ENCODE measurements at regions not wholly inside any gene's neighbourhood (a gene's known extent, or its start where the extent isn't known, plus 50 kb on each side); places are given as distances from the start of the nearest gene placed in this dataset.

DNA sequence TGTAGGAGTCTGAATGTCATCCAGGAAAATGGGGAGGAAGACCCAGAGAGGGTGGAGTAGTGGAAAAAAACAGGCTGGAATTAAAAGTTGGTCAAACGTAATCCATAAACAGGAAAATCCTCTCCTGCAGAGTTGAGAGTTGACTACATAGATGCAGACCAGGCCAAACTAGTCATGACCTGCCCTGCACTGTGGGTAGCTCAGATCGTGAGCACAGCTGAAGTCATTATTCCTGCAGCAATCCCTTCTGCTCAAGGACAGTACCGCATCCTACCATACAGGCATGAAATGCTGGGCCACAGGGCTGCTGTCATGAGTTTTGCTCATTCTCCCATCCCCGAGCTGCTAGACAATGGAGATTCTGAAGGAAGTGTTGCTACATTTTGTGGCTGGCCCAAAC is 352.2 kb downstream of the EN1 start:
- Histone ChIP-seq H3K4me1 (ENCODE audit: insufficient read depth, insufficient read length) (no peaks in the 10 kb centered on the region), H3K9me3 (ENCODE audit: insufficient read depth, low read length) (peaks cover 13% of the 10 kb centered on the region)
- no peak for DNase-seq (ENCODE audit: low read depth, low spot score)

DNA sequence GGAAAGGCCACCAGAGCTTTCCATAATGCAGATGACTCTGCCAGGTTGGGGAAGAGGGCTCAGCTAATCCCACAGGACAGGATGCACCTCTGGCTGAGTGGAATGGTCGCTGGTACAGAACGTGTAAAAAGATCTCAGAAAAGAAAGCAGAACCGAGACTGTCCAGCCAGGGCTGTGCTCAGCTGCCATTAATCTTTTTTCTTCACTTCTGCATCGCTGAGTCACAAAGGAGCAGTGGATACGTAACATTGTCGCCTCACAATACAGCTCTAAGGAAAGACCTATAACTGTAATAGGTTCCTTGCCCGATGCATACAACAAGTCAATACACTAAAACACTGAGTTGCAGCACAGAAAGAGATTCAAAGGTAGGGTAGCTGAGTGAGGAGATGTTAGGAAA is 354.2 kb downstream of the EN1 start:
- Histone ChIP-seq H3K4me3 (ENCODE audit: insufficient read length, low read depth) (no peak overlapping the region), H3K9ac (ENCODE audit: insufficient read length, low read depth) (no peak overlapping the region), H3K4me1 (ENCODE audit: insufficient read depth, insufficient read length) (no peaks in the 10 kb centered on the region), H3K27me3 (ENCODE audit: insufficient read depth, insufficient read length) (no peaks in the 10 kb centered on the region), H3K36me3 (ENCODE audit: insufficient read depth, insufficient read length, low read length) (no peaks in the 10 kb centered on the region), H3K9me3 (ENCODE audit: insufficient read depth, low read length) (peaks cover 13% of the 10 kb centered on the region)
- TF ChIP-seq ZNF274 (IDR thresholded peaks at IDR 0.05; ENCODE audit: low read depth, low read length), result no peak
- no peak for DNase-seq (ENCODE audit: low read depth, low spot score)

More for the DNA sequence above, 352.2 kb downstream of the EN1 start:
- Histone ChIP-seq H3K4me3 (ENCODE audit: insufficient read length, low read depth) (no peak overlapping the region), H3K27me3 (ENCODE audit: insufficient read depth, insufficient read length) (no peaks in the 10 kb centered on the region), H3K36me3 (ENCODE audit: insufficient read depth, insufficient read length, low read length) (no peaks in the 10 kb centered on the region), H3K9ac (ENCODE audit: insufficient read length, low read depth) (no peak overlapping the region)
- TF ChIP-seq SUZ12 (IDR thresholded peaks at IDR 0.05; ENCODE audit: extremely low read depth, insufficient read depth, insufficient read length) (no peak), ZNF274 (IDR thresholded peaks at IDR 0.05; ENCODE audit: low read depth, low read length) (no peak), YY1 (IDR thresholded peaks at IDR 0.05; ENCODE audit: insufficient read depth, insufficient read length) (no peak)

GRCh38 chr2:118492335-118492734 is 355.1 kb downstream of the EN1 start:
- no peak overlapping the region for H3K4me3 ChIP-seq (ENCODE audit: insufficient read length, low read depth)
- H3K36me3 ChIP-seq (ENCODE audit: insufficient read depth, insufficient read length, low read length), result no peaks in the 10 kb centered on the region
- DNase-seq (ENCODE audit: low read depth, low spot score), result no peak
- no peaks in the 10 kb centered on the region for H3K27me3 ChIP-seq (ENCODE audit: insufficient read depth, insufficient read length)
- peaks cover 13% of the 10 kb centered on the region for H3K9me3 ChIP-seq (ENCODE audit: insufficient read depth, low read length)
- TF ChIP-seq ZNF274 (IDR thresholded peaks at IDR 0.05; ENCODE audit: low read depth, low read length) (no peak), YY1 (IDR thresholded peaks at IDR 0.05; ENCODE audit: insufficient read depth, insufficient read length) (no peak), SUZ12 (IDR thresholded peaks at IDR 0.05; ENCODE audit: extremely low read depth, insufficient read depth, insufficient read length) (no peak)
- H3K9ac ChIP-seq (ENCODE audit: insufficient read length, low read depth), result no peak overlapping the region
- no peaks in the 10 kb centered on the region for H3K4me1 ChIP-seq (ENCODE audit: insufficient read depth, insufficient read length)

- H3K9me3 ChIP-seq (ENCODE audit: insufficient read depth, low read length), result peaks cover 13% of the 10 kb centered on the region
- no peak for DNase-seq (ENCODE audit: low read depth, low spot score)
- H3K27me3 ChIP-seq (ENCODE audit: insufficient read depth, insufficient read length), result no peaks in the 10 kb centered on the region
- H3K9ac ChIP-seq (ENCODE audit: insufficient read length, low read depth), result no peak overlapping the region
- H3K4me1 ChIP-seq (ENCODE audit: insufficient read depth, insufficient read length), result no peaks in the 10 kb centered on the region
- no peak for TF ChIP-seq SUZ12 (IDR thresholded peaks at IDR 0.05; ENCODE audit: extremely low read depth, insufficient read depth, insufficient read length)
- TF ChIP-seq YY1 (IDR thresholded peaks at IDR 0.05; ENCODE audit: insufficient read depth, insufficient read length), result no peak
- no peak for TF ChIP-seq ZNF274 (IDR thresholded peaks at IDR 0.05; ENCODE audit: low read depth, low read length)
- no peak overlapping the region for H3K4me3 ChIP-seq (ENCODE audit: insufficient read length, low read depth)
- H3K36me3 ChIP-seq (ENCODE audit: insufficient read depth, insufficient read length, low read length), result no peaks in the 10 kb centered on the region
These were observed 357.1 kb downstream of the EN1 start for GRCh38 chr2:118490330-118490729.

- H3K36me3 ChIP-seq (ENCODE audit: insufficient read depth, insufficient read length, low read length), result no peaks in the 10 kb centered on the region
- no peak overlapping the region for H3K9ac ChIP-seq (ENCODE audit: insufficient read length, low read depth)
- H3K9me3 ChIP-seq (ENCODE audit: insufficient read depth, low read length), result peaks cover 13% of the 10 kb centered on the region
- H3K27me3 ChIP-seq (ENCODE audit: insufficient read depth, insufficient read length), result no peaks in the 10 kb centered on the region
- H3K4me1 ChIP-seq (ENCODE audit: insufficient read depth, insufficient read length), result no peaks in the 10 kb centered on the region
- no peak for TF ChIP-seq YY1 (IDR thresholded peaks at IDR 0.05; ENCODE audit: insufficient read depth, insufficient read length)
- TF ChIP-seq ZNF274 (IDR thresholded peaks at IDR 0.05; ENCODE audit: low read depth, low read length), result no peak
- no peak for TF ChIP-seq SUZ12 (IDR thresholded peaks at IDR 0.05; ENCODE audit: extremely low read depth, insufficient read depth, insufficient read length)
- DNase-seq (ENCODE audit: low read depth, low spot score), result no peak
- no peak overlapping the region for H3K4me3 ChIP-seq (ENCODE audit: insufficient read length, low read depth)
These were observed 357.6 kb downstream of the EN1 start for GRCh38 chr2:118489712-118490299.

- TF ChIP-seq ZNF274 (IDR thresholded peaks at IDR 0.05; ENCODE audit: low read depth, low read length) (no peak), SUZ12 (IDR thresholded peaks at IDR 0.05; ENCODE audit: extremely low read depth, insufficient read depth, insufficient read length) (no peak), YY1 (IDR thresholded peaks at IDR 0.05; ENCODE audit: insufficient read depth, insufficient read length) (no peak)
- Histone ChIP-seq H3K36me3 (ENCODE audit: insufficient read depth, insufficient read length, low read length) (no peaks in the 10 kb centered on the region), H3K4me1 (ENCODE audit: insufficient read depth, insufficient read length) (no peaks in the 10 kb centered on the region), H3K4me3 (ENCODE audit: insufficient read length, low read depth) (no peak overlapping the region), H3K9ac (ENCODE audit: insufficient read length, low read depth) (no peak overlapping the region), H3K9me3 (ENCODE audit: insufficient read depth, low read length) (no peaks in the 10 kb centered on the region), H3K27me3 (ENCODE audit: insufficient read depth, insufficient read length) (peaks cover 4% of the 10 kb centered on the region)
- no peak for DNase-seq (ENCODE audit: low read depth, low spot score)
These were observed 366.1 kb downstream of the EN1 start for GRCh38 chr2:118481299-118481698.

DNA sequence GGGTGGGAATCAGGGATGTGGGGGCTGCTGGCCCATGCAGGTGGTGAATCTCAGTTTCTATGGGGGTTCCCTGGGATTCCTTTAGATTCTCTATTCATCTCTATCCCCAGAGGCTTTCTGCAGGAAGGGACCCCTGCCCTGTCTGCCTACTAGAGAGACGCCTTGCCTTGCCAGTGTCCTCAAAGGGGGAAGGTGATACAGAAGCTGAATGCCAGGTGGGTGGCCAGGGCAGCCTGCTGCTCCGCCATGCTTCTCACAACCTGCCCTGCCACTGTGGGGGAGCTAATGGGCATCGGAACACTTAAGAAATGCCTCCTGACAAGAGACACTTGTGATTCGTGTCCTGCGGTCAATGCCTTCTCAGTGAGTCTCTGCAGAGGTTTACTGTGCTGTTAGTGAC is 368.4 kb downstream of the EN1 start:
- peaks cover 4% of the 10 kb centered on the region for H3K27me3 ChIP-seq (ENCODE audit: insufficient read depth, insufficient read length)
- DNase-seq (ENCODE audit: low read depth, low spot score), result no peak
- no peak for TF ChIP-seq SUZ12 (IDR thresholded peaks at IDR 0.05; ENCODE audit: extremely low read depth, insufficient read depth, insufficient read length)
- TF ChIP-seq ZNF274 (IDR thresholded peaks at IDR 0.05; ENCODE audit: low read depth, low read length), result no peak
- TF ChIP-seq YY1 (IDR thresholded peaks at IDR 0.05; ENCODE audit: insufficient read depth, insufficient read length), result no peak

More for the DNA sequence above, 368.4 kb downstream of the EN1 start:
- H3K4me1 ChIP-seq (ENCODE audit: insufficient read depth, insufficient read length), result peaks cover 4% of the 10 kb centered on the region
- no peaks in the 10 kb centered on the region for H3K36me3 ChIP-seq (ENCODE audit: insufficient read depth, insufficient read length, low read length)
- no peak overlapping the region for H3K9ac ChIP-seq (ENCODE audit: insufficient read length, low read depth)
- no peak overlapping the region for H3K4me3 ChIP-seq (ENCODE audit: insufficient read length, low read depth)
- no peaks in the 10 kb centered on the region for H3K9me3 ChIP-seq (ENCODE audit: insufficient read depth, low read length)

Measured in NT2/D1 (cell line).